HUES48 (cell line): ENCODE measurements at regions not wholly inside any gene's neighbourhood (a gene's known extent, or its start where the extent isn't known, plus 50 kb on each side); places are given as distances from the start of the nearest gene placed in this dataset.

ENCODE experiments used
- H3K27ac ChIP-seq: one replicate; pipeline ENCODE4 v1.7.0; 2013; ENCODE audit warnings: low read depth, low read length, inconsistent platforms
- H3K27me3 ChIP-seq: 2 replicates; pipeline ENCODE4 v1.6.1; 2013; ENCODE audit warnings: mild to moderate bottlenecking, low read length; ENCODE audit not compliant: control insufficient read depth, insufficient read depth
- H3K36me3 ChIP-seq: 2 replicates; pipeline ENCODE4 v1.6.1; 2013; ENCODE audit warnings: low read length; ENCODE audit not compliant: control insufficient read depth, insufficient read depth
- H3K4me1 ChIP-seq: 2 replicates; pipeline ENCODE4 v1.6.1; 2013; ENCODE audit warnings: mild to moderate bottlenecking, low read length; ENCODE audit not compliant: control insufficient read depth, insufficient read depth
- H3K4me3 ChIP-seq: 2 replicates; pipeline ENCODE4 v1.5.1; 2013; ENCODE audit warnings: mild to moderate bottlenecking, low read depth, low read length
- H3K9ac ChIP-seq: 2 replicates; pipeline ENCODE4 v1.6.1; 2013; ENCODE audit warnings: mild to moderate bottlenecking, low read depth, low read length, moderate library complexity
- H3K9me3 ChIP-seq: 2 replicates; pipeline ENCODE4 v1.6.1; 2013; ENCODE audit warnings: low read length; ENCODE audit not compliant: control insufficient read depth, insufficient read depth

DNA sequence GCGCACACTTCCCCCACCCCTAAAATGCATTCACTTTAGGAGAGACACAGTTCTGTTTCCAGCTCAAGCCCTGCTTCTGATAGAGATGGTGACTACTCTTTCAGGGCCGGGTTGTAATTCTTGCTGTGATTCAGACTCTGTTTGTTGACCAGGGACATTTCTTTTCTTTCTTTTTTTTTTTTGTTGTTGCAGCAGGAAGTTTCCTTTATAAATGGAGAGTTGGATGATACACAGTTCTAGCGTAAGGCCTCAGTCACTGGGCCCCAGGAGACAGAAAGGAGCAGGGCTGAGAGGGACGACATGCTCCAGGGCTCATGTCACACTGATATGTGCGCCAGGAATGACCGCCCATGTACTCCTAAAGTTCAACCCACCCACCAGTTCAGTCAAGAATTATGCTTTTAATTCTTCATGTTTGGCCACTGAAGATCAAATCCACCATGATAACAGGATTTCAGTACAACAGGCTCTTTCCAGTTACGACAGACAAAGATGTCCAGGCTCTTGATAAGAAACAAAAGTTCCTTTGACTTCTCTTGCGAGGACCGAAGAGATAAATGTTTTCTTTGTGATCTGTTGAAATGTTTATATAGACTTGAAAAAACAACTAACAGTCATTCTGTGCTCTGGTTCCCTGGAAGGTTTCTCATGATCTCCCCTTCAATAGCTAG, 142.5 kb downstream of the CD164 start:
- peaks cover 9% of the 10 kb centered on the region for H3K4me1 ChIP-seq
- no peaks in the 10 kb centered on the region for H3K9me3 ChIP-seq
- no peak overlapping the region for H3K4me3 ChIP-seq
- H3K27me3 ChIP-seq: no peaks in the 10 kb centered on the region
- H3K27ac ChIP-seq: no peak overlapping the region
- H3K36me3 ChIP-seq: no peaks in the 10 kb centered on the region
- no peak overlapping the region for H3K9ac ChIP-seq

DNA sequence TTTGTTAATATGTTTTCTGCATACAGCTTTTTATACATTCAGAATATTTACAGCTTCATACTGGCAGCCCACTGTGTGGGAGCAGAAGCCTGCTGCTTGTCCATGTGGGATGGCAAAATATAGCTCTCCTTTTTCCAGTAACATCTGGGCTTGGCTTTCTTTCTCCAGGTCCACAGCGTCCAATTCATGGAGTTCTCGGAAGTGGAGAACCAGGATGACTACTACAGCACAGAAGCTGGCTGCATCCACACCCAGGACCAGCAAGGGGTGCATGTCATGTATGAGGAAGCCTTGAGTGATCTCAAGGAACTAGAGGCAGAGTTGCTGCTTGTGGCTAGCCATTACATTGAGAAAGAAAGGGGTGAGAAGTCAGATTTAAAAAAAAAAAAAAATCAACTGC, 143.1 kb downstream of the CD164 start:
- Histone ChIP-seq H3K9me3 (no peaks in the 10 kb centered on the region), H3K27me3 (no peaks in the 10 kb centered on the region), H3K4me1 (peaks cover 9% of the 10 kb centered on the region), H3K27ac (no peak overlapping the region), H3K36me3 (no peaks in the 10 kb centered on the region), H3K9ac (no peak overlapping the region), H3K4me3 (no peak overlapping the region)

DNA sequence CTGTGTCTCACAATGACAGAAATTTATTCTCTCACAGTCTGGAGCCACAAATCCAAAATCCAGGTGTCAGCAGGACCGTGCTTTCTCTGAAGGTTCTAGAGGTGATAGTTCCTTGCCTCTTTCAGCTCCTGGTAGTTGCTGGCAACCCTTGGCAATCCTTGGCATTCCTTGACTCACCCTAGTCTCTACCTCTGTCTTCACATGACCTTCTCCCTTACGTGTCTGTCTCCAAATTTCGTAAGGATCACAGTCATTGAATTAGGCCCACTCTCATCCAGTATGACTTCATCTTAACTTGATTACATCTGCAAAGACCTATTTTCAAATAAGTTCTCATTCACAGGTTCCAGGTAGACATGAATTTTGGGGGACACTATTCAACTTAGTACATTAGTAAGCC, 143.1 kb downstream of the CEP57L1 start:
- Histone ChIP-seq H3K9me3 (no peaks in the 10 kb centered on the region), H3K4me3 (no peak overlapping the region), H3K9ac (no peak overlapping the region), H3K4me1 (peaks cover 9% of the 10 kb centered on the region), H3K27me3 (no peaks in the 10 kb centered on the region), H3K36me3 (no peaks in the 10 kb centered on the region), H3K27ac (no peak overlapping the region)

DNA sequence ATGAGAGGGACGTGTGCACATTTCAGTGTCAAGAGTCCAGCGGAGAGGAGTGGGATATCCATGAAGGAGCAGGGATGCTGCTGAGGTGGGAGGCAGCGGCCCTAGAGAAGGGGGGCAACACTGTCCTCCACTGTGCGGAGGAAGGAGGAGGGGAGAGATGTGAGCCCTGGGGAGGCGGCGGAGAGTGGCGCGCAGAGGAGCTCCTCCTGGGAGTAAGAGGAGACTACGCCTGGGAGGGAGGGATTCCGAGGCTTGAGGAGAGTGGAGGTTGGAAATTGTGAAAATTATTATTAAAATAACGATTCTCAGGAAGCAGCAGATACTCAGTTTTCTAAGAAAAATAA, 142.7 kb downstream of the CEP57L1 start:
- Histone ChIP-seq H3K4me3 (no peak overlapping the region), H3K27ac (no peak overlapping the region), H3K9ac (no peak overlapping the region), H3K27me3 (no peaks in the 10 kb centered on the region), H3K9me3 (no peaks in the 10 kb centered on the region), H3K4me1 (peaks cover 9% of the 10 kb centered on the region), H3K36me3 (no peaks in the 10 kb centered on the region)

DNA sequence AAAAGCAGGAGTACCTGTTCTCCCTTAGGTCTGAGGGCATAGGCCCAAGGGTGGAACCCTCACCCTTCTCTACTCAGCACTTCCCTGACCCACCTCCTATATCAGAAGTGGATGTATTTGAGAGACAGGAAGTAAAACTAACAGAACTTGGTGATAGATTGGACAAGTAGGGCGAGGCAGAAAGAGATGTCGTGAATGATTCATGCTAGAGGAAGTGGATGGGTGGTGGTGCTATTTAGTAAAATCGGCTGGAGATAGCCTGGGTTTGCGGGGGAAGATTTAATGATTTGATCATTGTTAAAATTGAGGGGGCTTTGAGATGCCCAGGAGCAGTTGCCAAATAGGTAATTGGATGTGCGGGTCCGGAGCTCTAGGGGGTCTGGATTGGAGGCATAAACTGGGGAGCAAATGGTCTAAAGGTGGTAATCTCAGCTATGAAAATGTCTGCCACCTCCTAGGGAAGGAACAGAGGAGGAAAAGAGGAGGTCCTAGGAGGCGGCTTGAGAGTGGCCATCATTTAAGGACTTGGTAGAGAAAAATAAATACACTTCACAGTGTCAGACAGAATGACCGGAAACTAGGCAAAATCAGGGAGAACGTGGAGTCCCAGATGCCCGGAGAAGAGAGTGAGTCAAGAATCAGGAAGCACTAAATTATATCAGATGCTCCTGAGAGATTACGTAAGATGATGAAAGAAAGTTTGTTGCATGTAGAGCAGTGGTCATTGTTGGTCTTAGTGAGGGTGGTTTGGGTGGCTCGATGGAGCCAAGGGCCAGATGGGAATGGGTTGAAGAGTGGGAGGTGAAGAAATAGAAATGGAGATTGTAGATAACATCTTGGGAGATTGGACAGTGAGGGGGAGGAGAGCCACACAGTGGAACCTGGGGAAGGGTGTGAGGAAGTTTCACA, 142.0 kb downstream of the CEP57L1 start:
- H3K4me1 ChIP-seq: peaks cover 9% of the 10 kb centered on the region
- no peak overlapping the region for H3K9ac ChIP-seq
- no peak overlapping the region for H3K4me3 ChIP-seq
- no peaks in the 10 kb centered on the region for H3K27me3 ChIP-seq
- H3K9me3 ChIP-seq: no peaks in the 10 kb centered on the region
- no peak overlapping the region for H3K27ac ChIP-seq
- H3K36me3 ChIP-seq: no peaks in the 10 kb centered on the region

DNA sequence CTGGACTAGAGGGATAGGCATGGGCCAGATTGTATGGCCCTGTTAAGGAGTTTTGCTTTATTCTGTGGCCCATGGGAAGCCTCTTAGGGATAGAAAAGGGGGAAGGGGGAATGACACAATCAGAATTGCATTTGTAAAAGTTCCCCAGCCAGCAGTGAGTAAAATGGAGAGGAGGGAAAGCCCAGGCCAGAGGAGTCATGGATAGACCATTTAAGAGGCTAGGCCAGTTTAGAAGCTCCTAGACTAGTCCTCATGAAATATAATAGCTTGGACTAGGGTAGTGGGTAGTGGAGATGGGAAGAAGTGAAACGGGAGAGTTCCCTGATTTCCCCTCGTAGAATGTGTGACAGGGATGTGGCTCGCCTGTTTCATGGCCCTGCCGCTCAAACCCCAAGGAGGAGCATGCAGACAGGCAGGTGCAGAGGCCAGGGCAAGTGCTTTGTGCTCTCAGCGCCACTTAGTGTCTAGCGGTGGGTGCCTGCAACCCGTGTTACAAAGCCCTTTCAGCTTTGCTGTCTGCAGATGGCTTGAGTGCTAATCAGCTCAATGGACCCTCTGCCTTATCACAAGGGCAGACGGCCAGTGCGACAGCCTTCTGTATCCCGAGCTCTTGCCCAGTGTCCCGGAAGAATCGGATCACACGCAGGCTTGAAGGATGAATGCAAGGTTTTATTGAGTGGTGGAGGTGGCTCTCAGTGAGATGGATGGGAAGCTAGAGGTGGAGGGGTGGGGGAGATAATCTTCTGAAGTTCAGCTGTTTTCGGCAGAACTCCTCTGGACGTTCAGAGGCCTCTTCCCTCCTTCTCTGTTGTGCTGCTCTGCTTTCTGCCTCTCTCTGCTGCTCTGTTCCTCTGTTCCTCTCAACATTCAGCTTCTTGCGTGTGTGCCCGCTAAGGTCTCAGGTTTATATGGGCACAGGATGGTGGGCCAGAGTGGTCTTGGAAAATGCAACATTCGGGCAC, 141.1 kb downstream of the CEP57L1 start:
- no peak overlapping the region for H3K9ac ChIP-seq
- H3K27ac ChIP-seq: no peak overlapping the region
- no peaks in the 10 kb centered on the region for H3K9me3 ChIP-seq
- H3K4me1 ChIP-seq: peaks cover 9% of the 10 kb centered on the region
- no peaks in the 10 kb centered on the region for H3K36me3 ChIP-seq
- H3K27me3 ChIP-seq: no peaks in the 10 kb centered on the region
- H3K4me3 ChIP-seq: no peak overlapping the region

DNA sequence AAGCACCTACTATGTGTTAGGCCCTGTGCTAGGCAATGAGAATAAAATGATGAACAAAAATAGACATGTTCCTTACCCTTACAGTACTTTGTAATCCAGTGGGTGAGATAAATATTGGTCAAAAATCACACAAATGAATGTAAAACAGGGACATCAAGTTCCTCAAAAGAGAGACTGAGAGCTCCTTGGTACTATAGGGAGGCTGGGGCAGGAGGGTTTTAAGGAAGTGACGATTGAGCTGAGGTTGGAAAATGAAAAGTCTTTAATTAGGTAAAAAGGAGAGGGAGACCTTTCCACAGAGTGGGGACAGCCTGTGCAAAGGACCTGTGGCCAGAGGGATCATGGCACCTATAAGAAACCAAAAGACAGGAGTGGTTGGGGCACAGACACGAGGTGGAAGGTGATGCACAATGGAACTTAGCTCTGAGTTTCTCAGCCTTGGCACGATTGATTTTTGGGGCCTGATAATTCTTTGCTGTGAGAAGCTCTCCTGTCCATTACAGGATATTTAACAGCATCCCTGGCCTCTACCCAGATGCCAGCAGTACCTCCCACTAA, 140.3 kb downstream of the CEP57L1 start:
- Histone ChIP-seq H3K27ac (no peak overlapping the region), H3K36me3 (no peaks in the 10 kb centered on the region), H3K4me1 (peaks cover 9% of the 10 kb centered on the region), H3K9ac (no peak overlapping the region), H3K9me3 (no peaks in the 10 kb centered on the region), H3K27me3 (no peaks in the 10 kb centered on the region), H3K4me3 (no peak overlapping the region)

DNA sequence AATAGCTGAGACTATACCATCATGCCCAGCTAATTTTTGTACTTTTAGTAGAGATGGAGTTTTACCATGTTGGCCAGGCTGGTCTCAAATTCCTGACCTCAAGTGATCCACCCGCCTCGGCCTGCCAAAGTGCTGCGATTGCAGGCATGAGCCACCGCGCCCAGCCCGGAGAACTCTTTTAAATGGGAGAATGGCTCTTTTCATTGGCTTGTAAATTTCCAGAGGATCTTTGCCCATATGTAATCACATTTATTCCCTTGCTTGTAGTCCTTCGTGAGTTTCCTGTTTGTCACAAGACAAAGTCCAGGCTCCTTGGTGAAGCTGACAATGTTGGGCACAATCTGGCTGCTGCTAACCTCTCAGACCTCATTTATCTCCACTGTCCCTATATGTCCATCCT, 135.1 kb downstream of the CEP57L1 start:
- H3K4me3 ChIP-seq: no peak overlapping the region
- no peaks in the 10 kb centered on the region for H3K27me3 ChIP-seq
- H3K36me3 ChIP-seq: no peaks in the 10 kb centered on the region
- H3K9me3 ChIP-seq: no peaks in the 10 kb centered on the region
- no peak overlapping the region for H3K27ac ChIP-seq
- no peaks in the 10 kb centered on the region for H3K4me1 ChIP-seq
- H3K9ac ChIP-seq: no peak overlapping the region

DNA sequence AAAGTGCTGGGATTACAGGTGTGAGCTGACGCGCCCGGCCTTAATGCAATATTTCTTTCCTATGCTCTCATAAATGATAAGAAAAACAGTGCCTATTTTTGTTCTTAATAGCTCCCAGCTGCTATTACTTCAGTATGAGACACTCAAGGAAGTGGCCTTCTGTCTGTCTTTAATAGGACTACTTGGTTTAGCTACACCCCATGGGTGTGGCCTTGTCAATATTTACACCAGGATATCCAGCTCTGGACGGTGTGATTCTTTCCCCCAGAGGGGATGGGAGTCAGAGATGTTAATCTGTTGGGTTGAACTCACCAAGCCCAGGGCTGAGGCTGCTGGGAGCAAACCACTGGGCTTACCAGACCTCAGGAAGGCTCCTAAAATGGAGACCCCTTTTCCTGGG, 134.2 kb downstream of the CEP57L1 start:
- H3K9me3 ChIP-seq: no peaks in the 10 kb centered on the region
- no peak overlapping the region for H3K27ac ChIP-seq

DNA sequence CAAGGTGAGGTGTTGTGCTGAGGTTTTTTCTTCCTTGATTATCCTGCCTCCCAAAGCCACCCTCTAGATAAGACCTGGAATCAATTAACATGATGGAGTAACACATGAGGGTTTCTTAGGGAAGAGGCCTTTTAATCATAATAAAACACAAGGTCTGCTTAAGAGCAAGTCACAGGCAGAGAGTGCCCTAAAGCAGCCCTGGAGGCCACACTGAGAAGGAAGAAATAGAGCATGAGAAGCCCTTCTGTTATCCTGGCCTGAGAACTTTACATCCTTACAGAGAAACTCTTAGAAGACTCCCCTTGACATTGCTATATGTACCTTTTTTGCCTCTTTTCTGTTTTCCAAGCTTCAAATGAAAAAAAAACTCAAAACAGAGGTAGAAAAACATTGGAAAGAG, 132.3 kb downstream of the CEP57L1 start:
- Histone ChIP-seq H3K9me3 (no peaks in the 10 kb centered on the region), H3K9ac (no peak overlapping the region), H3K36me3 (no peaks in the 10 kb centered on the region), H3K27me3 (no peaks in the 10 kb centered on the region), H3K27ac (no peak overlapping the region), H3K4me3 (no peak overlapping the region), H3K4me1 (no peaks in the 10 kb centered on the region)

More for the DNA sequence above, 134.2 kb downstream of the CEP57L1 start:
- no peaks in the 10 kb centered on the region for H3K27me3 ChIP-seq
- H3K36me3 ChIP-seq: no peaks in the 10 kb centered on the region
- H3K4me3 ChIP-seq: no peak overlapping the region
- no peaks in the 10 kb centered on the region for H3K4me1 ChIP-seq
- no peak overlapping the region for H3K9ac ChIP-seq
